D721Med (cell line): ENCODE measurements at regions not wholly inside any gene's neighbourhood (a gene's known extent, or its start where the extent isn't known, plus 50 kb on each side); places are given as distances from the start of the nearest gene placed in this dataset.
"Not testable (repeated sequence)": the region's sequence is repeated elsewhere in the genome, so short reads cannot be mapped to it uniquely, and the experiment has no call there.

Experiments
- DNase-seq: peaks from one replicate; pipeline ENCODE4 v3.0.0; 2011; ENCODE audit warnings: low spot score; ENCODE audit not compliant: insufficient read length
- FAIRE-seq: peaks from 2 replicates; lab custom pipeline; 2011; peaks lifted over from hg19 to GRCh38; lab: Jason Lieb, UNC
- CTCF ChIP-seq: IDR thresholded peaks from 2 replicates; pipeline ENCODE4 v1.5.1; 2012; ENCODE audit warnings: mild to moderate bottlenecking, control low read depth; ENCODE audit not compliant: insufficient read depth; ENCODE audit errors: missing control alignments

GRCh38 chr6:139447656-139447975, 73.2 kb upstream of the CITED2 start:
- no peak for DNase-seq
- FAIRE-seq = no peak
- TF ChIP-seq CTCF = no peak

- no peak for FAIRE-seq
These were observed 72.6 kb upstream of the CITED2 start for GRCh38 chr6:139446768-139447655.

GRCh38 chr6:139446138-139446715, 71.8 kb upstream of the CITED2 start:
- DNase-seq (no peak), FAIRE-seq (no peak)
- no peak for TF ChIP-seq CTCF

More at GRCh38 chr6:139446768-139447655, 72.6 kb upstream of the CITED2 start:
- DNase-seq = no peak
- no peak for TF ChIP-seq CTCF

- not testable (repeated sequence) for FAIRE-seq, DNase-seq
These were observed 69.9 kb upstream of the CITED2 start for GRCh38 chr6:139444273-139444787.

GRCh38 chr6:139443231-139444112, 69.0 kb upstream of the CITED2 start:
- DNase-seq (no peak), FAIRE-seq (no peak)
- no peak for TF ChIP-seq CTCF

GRCh38 chr6:139442188-139442671, 67.8 kb upstream of the CITED2 start:
- no peak for FAIRE-seq
- no peak for TF ChIP-seq CTCF
- DNase-seq = no peak

GRCh38 chr6:139439349-139439748, 64.9 kb upstream of the CITED2 start:
- no peak for FAIRE-seq
- TF ChIP-seq CTCF = no peak
- no peak for DNase-seq
